ENCODE measurements at regions not wholly inside any gene's neighbourhood (a gene's known extent, or its start where the extent isn't known, plus 50 kb on each side); places are given as distances from the start of the nearest gene placed in this dataset.

- TF ChIP-seq EZH2 (IDR thresholded peaks at IDR 0.05) (no peak), CTCF (IDR thresholded peaks at IDR 0.05) (no peak)
These were observed 52.5 kb downstream of the ARHGAP35 start for GRCh38 chr19:46913198-46913851.

Data from neural progenitor cell (in vitro differentiated cells).